HG02885 (cell line): ENCODE measurements at regions not wholly inside any gene's neighbourhood (a gene's known extent, or its start where the extent isn't known, plus 50 kb on each side); places are given as distances from the start of the nearest gene placed in this dataset.
"Not testable (repeated sequence)": the region's sequence is repeated elsewhere in the genome, so short reads cannot be mapped to it uniquely, and the experiment has no call there.

Experiments used
- ATAC-seq: cut with Tn5 transposase; IDR thresholded peaks from one replicate; pipeline ENCODE4 v1.9.1; 2021; ENCODE audit warnings: mild to moderate bottlenecking; ENCODE audit not compliant: unreplicated experiment, poor library complexity

DNA sequence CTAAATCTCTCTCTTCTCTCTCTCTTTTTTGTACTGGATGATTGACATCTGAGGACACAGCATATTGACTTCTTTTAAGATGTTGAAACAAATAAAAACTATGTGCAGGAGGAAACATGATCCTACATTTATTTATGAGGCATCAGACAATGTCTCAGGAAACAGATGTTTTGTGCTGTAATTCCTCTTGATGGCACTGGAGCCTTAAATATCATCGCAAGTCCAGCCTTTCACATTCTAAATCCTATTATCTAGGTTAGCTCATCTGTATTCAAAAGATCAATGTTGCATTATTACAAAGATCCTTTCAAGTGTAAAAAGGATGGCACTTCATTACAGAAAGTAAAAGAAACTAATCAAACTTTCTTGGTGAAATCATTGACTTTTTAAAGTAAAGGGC is 63.9 kb downstream of the MAT2B start:
- no peak for ATAC-seq

DNA sequence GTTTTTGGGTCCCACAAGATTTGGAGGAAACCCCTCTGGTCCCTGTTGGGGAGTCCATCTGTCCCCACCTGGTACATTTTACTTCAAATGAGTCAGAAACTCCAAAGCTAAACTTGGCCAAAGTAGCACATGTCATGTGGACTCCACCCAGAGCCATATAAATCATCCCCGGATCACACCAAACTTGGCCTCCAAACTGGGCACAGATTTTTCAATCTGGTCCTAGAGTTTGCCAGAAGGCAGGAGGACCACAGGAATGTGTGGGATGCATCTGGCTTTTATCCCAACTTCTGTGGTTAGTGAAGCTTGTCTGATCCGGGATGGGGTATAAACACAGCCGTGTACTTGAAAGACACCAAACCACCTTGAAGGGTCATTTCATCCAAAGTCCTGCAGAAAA is 66.3 kb downstream of the MAT2B start:
- ATAC-seq, result no peak

DNA sequence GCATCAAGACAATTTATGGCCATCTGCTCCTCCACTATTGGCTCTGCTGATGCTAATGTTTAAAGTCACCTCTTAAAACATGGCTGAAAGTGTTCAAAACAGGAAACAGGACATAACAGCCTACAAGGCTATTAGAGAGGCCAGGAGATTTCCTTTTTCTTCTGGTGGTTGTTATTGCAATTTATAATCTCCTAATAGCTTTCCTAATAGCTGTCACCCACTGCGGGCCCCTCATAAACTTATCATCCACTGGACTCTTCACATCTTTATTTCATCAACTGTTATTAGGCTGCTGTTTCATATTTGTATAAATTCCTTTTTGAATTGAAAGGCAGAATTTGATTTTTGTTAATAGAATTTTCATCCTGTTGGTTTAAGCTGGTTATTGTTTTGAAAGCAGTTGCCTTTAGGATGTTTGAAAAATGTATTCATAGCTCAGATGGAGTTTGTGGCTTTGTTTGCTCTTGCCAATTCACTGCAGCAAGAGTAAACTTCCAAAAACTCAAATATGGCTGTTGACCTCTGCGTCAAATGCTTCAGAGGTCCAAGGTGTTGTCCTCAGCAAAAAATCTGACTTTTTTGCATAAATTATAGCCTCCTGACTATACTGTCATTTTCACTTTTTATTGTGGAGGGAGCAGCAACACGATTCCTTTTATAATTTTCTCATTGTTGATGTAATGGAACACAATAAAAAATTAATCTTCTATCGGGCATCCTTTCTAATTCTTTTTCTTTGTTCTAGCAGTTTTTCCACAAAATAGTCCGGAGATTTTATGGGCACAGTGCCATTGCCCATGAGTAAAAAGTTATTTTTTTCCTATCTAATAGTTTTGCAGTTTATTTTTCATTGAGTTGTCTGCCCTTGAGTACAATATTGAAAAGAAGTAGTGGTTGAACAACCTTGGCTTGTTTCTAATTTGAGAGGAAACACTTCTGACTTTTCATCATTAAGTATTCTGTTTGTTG is 69.3 kb downstream of the MAT2B start:
- ATAC-seq, result no peak

DNA sequence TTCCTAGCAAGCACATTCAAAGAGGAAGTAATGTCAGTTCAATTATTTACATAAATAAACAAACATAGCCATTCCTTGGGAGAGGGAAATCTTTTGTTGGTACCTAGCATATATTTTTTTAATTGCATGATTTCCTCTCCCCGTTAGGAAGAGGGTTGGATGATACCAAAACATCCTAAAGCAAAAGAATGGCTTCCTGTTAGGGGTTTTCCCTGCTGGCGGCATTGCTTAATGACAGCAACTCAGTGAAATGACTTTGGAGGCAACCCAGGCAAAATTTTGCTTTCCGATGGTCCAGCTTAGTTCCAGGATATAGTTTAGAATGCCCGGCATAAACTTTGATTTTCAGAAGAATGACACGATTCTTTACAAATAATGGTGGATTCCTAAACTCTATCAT is 73.2 kb downstream of the MAT2B start:
- no peak for ATAC-seq

DNA sequence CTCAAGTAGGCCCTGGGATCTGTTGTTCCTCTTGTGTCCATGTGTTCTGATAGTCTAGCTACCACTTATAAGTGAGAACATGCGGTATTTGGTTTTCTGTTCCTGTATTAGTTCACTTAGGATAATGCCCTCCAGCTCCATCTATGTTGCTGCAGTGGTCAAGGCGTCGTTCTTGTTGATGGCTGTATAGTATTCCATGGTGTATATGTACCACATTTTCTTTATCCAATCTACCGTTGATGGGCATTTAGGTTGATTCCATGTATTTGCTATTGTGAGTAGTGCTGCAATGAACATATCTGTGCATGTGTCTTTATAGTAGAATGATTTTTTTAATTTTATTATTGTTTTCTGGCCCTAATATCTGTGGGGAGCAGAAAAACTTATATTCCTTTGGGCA is 74.3 kb downstream of the MAT2B start:
- ATAC-seq, result no peak

DNA sequence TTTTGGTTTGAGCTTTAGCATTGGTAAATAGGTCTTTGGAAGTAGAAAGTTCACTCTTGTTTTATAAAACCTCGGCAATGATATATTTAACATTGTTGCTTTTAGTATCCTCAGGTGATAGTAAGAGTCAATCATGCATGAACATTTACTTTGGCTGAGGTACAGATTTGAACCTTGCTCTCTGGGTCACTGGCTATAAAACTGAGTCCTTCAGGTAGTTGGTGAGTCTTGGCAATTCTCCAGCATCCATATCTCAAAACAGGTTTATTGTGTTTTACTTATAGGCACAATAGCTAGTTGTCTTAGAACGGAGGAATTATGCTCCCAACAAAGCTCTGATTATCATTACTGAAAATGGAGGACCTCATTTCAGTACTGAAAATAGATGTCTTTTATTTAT is 75.1 kb downstream of the MAT2B start:
- no peak for ATAC-seq

DNA sequence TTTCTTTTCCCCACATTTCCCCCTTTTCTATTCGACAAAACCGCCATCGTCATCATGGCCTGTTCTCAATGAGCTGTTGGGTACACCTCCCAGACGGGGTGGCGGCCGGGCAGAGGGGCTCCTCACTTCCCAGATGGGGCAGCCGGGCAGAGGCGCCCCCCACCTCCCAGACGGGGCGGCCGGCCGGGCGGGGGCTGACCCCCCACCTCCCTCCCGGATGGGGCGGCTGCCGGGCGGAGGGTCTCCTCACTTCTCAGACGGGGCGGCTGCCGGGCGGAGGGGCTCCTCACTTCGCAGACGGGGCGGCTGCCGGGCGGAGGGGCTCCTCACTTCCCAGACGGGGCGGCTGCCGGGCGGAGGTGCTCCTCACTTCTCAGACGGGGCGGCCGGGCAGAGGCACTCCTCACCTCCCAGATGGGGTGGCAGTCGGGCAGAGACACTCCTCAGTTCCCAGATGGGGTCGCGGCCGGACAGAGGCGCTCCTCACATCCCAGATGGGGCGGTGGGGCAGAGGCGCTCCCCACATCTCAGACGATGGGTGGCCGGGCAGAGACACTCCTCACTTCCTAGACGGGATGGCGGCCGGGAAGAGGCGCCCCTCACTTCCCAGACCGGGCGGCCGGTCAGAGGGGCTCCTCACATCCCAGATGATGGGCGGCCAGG is 78.2 kb downstream of the MAT2B start:
- not testable (repeated sequence) for ATAC-seq

DNA sequence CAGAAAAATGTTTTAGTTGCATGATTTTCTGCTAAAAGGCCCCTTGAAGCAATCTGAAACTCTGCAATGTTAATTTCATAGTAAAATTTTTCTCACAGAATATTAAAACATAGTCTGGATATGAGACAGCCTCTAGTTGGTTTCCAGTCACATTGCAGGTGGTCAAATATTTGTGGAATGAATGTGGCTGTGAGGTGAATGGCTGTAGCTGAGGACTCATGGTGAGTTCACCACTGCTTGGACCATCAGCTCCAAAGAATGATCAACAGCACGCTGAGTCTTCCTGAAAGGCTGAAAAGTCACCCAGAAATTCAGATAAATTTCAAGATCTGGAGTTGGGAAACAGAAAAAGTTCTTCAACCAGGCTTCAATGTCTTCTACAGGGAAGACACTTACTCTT is 79.8 kb downstream of the MAT2B start:
- no peak for ATAC-seq

DNA sequence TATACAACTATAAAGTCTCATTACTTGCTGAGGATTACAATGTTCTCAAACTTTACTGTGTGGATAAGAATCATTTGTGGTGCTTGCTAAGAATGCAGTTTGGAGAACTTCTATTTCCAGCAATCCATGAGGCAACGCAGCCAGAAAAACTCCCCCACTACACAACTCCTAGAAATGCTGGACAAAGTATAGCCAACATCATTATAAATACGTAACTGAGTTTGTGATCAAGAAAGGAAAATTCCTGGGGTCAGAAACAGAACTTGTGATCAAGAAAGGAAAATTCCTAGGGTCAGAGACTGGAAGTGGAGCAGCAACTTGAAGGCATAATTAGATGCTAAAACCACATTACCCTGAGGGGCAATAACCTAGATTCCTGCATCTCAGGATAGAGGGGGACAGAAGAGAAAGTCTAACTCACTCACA is 81.1 kb downstream of the MAT2B start:
- no peak for ATAC-seq

DNA sequence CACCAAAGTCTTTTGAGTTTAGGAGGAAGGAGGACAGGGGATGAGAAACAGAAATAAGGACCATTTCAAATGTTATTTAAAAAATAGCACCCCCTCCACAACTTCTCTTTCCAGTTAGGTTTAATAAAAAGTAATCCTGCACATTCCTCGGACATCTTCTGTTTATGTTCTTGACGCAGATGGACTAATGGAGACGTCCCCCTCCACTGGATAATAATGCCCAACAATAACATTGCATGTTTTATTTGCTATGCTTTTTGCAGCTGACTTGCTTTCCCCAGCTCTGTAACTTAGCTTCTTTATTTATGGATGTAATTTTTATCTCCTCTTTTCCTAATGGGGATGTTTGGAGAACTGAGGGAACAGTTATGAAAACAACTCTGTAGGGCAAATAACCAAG is 89.5 kb downstream of the MAT2B start:
- no peak for ATAC-seq

DNA sequence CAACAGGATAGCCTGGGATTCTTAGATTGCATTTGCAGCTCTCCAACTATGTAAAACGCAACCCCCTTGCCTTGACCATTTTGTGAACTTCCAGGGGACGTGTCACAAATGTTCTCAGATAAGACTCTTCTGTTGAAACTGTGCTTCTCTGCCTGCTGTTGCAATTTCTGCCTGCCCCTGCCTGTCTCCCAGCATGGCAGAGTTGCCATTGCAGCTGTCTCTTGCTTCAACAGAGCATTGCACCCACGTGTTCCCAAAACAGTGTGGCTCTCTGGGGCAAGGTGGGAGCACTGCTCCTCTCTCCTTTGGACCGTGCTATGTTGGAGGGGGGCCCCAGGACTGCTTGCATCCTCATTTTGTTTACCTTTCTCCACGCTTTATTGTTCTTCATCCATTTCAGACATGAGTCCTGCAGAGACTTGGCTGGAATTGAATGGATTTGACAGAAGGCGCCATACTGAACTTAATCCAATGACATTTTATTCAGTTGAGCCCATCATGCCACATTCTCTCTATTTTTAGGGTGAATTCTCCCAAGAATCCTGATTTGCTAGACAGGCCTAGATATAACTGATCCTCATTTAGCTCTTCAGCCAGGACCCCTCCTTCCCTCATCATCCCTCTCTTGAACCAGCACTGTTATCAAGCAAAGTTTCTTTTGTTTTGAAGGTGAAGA is 90.7 kb downstream of the MAT2B start:
- ATAC-seq, result no peak

DNA sequence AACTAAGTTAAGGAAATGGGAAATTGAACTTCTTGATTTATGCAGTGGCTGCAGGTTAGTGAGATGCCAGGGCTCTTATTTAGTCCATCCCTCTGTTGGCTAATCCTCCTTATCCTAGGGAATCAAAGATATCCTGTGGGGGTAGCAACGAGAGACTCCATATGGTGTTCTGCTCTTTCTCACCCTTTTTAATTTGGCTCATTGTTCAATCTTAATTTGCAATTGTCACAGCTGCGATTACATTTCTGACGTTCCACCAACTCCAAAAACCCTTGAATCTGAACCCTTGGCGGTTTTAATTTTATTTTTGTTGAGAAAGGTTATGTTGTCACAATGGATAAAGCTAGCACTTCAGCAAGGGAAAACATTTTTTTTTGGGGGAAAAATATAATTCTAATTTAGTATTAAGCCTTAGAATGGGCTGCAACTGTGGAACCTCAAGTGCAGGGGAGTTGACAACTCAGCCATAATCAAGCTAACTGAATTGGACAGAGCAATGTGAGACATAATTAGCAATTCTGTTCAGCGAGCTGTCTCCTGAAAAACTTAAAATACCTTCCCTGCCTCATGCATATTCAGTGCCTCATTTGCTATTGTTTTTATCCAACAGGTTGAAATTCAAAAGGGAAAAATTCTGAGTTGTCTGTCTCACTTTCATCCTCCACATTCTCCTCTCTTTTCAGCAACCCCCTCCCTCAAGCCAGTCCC is 91.3 kb downstream of the MAT2B start:
- no peak for ATAC-seq

DNA sequence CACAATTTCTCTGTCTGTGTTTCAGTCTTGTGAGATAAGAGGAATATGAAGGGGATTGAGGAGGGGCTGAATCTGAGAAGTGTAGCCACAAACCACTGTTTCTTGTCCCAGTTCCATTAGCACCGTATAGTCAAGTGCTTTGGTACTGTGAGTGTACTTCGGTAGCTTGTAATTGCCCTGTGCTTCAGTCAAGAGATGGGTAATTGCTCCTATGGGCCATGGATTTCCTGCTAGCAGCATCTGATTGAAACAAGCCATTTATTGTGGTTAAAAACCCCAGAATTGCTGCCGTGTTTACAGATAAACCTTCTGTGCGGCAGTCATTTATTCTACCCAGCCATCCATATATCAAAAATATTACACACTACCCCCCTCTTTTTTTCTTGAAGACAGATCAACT is 98.6 kb downstream of the MAT2B start:
- ATAC-seq, result no peak

DNA sequence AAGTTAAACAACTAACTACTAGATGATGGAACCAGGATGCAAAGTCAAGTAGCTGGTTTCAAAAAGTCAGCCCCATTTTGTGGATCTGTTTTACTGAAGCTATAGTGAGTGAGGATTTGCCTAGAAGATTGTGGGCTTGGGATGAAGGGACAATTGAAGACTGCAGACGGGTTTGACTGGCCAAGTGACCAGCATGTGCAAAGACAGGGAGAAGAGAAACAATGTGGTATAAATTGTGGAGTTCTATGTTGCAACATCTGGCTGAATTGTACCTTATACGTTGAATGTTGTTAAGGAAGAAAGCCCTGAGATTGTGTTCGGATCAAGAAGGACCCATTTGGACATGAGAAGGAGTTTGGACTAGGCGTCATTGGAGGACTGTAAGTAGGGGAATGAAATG is 101.8 kb downstream of the MAT2B start:
- ATAC-seq, result no peak

DNA sequence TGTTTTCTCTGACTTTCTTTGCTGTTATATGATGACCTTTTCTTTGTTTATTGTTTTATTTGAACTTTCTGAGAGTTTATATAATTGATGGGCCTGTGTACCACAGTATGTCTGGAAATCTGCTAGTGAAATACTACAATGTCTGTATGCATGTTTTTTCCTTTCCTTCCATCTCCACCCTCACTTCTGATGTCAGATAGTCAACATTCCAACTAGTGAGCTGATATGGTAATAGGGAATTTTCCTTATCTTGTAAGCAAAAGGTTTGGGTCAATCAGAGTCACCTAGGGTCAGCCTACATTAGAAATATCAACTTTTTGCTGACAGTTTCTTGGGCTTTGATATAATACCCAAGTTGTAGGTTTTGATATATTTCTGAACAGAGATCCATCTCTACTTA is 103.2 kb downstream of the MAT2B start:
- no peak for ATAC-seq

DNA sequence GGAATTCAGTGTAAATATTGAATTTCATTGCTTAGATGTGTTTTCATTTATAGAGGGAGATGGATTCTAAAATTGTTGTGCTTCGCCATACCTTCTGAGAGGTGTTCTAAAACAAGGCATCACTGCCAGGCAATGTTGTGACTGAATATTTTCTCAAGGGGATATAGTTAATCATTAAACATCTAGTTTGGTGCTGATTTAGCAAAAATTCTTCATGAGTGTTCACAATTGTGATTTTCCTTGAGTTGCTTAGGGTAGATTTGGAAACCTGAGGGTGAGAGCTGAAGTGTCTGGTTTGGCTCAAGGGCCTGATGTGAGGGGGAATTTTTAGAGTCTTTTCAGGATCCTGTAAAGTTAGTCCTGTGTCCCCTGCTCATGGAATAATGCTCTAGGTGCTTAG is 104.5 kb downstream of the MAT2B start:
- ATAC-seq, result no peak

DNA sequence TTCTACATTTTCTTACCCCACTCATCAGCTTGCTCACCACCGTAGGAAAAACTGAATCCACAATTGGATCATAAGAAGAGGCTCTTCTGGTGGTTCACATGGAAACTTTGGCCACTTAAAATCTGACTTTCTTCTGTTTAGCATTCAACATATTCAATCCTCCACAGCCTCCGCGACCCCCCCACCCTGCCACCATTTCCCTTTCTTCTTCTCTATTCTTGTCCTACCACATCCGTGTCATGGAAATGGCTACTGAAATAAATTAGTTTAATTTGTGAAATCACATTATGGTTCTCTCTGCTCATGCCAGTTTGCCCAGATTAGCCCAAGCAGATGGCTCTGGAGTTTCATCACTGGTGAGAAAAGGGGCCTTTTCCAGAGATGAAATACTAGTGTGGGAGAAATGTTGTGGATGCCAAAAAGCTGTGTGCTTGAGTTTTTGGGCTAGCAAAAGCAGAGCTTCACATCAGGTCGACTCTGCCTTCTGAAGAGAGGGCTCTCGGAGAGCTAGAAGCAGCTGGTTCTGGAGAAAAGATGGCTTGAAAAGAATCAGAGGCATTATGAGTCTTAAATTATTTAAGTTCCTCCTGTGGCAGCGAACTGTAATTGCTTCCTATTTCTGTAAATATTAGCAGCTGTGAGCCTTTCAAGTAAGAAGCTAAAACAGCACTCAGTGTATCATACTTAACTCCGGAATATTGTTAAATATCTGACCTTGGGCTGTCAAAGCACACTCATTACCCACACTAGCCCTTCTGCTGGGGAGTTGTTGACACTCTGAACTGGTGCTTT is 107.1 kb downstream of the MAT2B start:
- ATAC-seq, result no peak

DNA sequence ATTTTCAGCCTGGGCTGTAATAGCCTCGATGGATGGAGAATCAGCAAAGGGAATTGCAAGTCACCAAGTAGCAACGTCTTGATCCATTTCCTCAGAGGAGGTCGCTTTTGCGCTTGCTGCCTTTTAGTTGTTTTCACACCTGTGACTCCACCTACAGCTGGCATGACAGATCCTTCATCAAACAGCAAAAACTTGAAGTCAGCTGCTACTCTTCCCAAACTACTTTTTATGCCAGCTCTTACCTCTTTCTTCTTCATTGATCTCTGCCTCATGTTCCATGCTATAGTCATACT is 107.7 kb downstream of the MAT2B start:
- ATAC-seq, result no peak

DNA sequence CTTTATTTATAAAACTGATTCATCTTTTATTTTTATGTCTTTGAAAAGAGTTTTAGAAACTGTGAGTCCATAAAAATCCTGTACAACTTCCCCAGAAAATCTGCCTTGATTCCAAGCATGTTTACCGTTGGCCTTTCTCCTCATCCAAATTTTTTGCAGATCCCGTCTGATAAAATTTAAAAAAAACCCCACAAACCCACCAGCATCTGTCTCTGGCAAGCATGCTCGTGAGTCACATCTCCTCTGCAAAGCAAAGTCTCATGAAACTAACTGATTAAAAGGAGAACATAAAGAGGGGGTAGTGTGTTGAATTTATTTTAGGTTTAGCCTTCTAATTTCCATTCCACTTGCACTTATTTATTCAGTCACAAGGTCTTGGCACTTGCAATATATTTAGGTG is 109.4 kb downstream of the MAT2B start:
- no peak for ATAC-seq
